GM12874 (cell line): ENCODE measurements at regions not wholly inside any gene's neighbourhood (a gene's known extent, or its start where the extent isn't known, plus 50 kb on each side); places are given as distances from the start of the nearest gene placed in this dataset.

Source experiments
- CTCF ChIP-seq: IDR thresholded peaks from 2 replicates; pipeline ENCODE4 v1.5.1; 2011; ENCODE audit warnings: low read depth, mild to moderate bottlenecking, control low read depth, low read length, moderate library complexity; ENCODE audit not compliant: insufficient read depth

GRCh38 chr21:26709090-26709489 is 136.0 kb upstream of the CYYR1 start:
- TF ChIP-seq CTCF = no peak

DNA sequence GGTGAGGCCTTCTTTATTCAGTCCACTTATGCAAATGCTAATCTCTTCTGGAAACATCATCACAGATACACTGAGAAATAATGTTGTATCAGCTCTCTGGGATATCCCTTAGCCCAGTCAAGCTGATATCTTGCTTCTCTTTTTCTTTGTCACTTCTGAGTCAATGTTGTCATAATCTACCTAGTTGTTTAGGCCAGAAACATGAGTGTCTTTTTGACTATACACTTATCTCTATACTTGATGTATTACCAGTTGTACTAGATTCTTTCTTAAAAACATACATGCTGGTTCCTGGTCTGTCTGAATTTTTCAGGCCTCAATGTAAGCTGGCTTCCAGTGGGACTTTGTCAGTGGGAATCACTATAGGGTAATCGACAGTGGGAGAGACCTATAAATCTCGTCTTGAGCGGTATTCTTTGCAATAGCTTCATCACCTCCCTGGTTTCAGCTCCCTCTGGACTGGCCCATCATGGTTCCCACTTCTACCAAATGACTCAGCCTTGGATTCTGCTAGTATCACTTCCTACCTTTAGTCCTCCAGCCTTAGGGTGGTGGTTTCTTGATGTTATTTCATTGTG is 135.2 kb upstream of the CYYR1 start:
- TF ChIP-seq CTCF = no peak

- no peak for TF ChIP-seq CTCF
Measured at GRCh38 chr21:26707246-26707645, 134.2 kb upstream of the CYYR1 start.

- TF ChIP-seq CTCF = no peak
Measured at GRCh38 chr21:26698416-26698815, 125.3 kb upstream of the CYYR1 start.

DNA sequence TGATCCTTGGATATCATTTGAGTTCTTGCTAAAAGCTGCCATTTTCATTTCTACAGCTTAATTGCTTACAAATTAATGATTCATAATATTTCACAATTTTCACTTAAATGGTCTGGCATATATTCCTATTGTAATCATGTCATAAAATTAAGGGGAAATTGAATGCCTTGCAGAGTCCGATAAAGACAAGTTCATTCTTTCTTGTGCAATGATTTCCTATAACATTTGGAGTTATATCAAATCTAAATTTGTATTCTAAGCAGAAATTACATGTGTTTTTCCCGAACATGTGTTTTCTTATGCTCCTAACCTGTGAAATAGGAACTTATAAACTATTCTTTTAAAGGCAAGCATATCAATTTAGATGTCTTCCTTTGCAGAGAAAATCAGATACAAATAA is 118.3 kb upstream of the CYYR1 start:
- TF ChIP-seq CTCF = no peak

GRCh38 chr21:26686705-26687104 is 113.6 kb upstream of the CYYR1 start:
- no peak for TF ChIP-seq CTCF

GRCh38 chr21:26686278-26686677 is 113.2 kb upstream of the CYYR1 start:
- no peak for TF ChIP-seq CTCF
